ENCODE measurements at regions not wholly inside any gene's neighbourhood (a gene's known extent, or its start where the extent isn't known, plus 50 kb on each side); places are given as distances from the start of the nearest gene placed in this dataset.

- Histone ChIP-seq H3K9me3 (ENCODE audit: low read length) (peaks cover 21% of the 10 kb centered on the region), H3K79me2 (ENCODE audit: insufficient read depth, low read length) (no peaks in the 10 kb centered on the region), H3K4me3 (replicated peaks in 1 of 3; ENCODE audit: insufficient read depth in 1 of 3, low read depth in 2 of 3, low read length in 3 of 3) (no peak overlapping the region), H4K20me1 (ENCODE audit: insufficient read depth, low read length) (no peaks in the 10 kb centered on the region), H3K36me3 (replicated peaks in 1 of 2; ENCODE audit: control insufficient read depth in 1 of 2, insufficient read depth in 2 of 2, low read length in 2 of 2) (no peaks in the 10 kb centered on the region), H3K4me1 (ENCODE audit: insufficient read depth, low read length) (no peaks in the 10 kb centered on the region), H3K27me3 (ENCODE audit: control insufficient read depth in 1 of 2, insufficient read depth in 2 of 2, low read length in 2 of 2) (no peaks in the 10 kb centered on the region), H3K9ac (ENCODE audit: insufficient read depth, low read depth, low read length) (no peak overlapping the region), H3K27ac (ENCODE audit: extremely low read length, insufficient read depth, low read length) (no peak overlapping the region), H2AFZ (ENCODE audit: low read length) (no peak overlapping the region), H3K4me2 (ENCODE audit: low read depth, low read length) (no peak overlapping the region)
- 0% methylated on average over 1 of the region's 4 CpGs for WGBS (ENCODE audit: low lambda C conversion rate)
- intact Hi-C loops (cut with micrococcal nuclease; ENCODE audit: unreplicated experiment) (loop anchor here (2.0 kb wide), 1 partner anchor 68 kb away; no protein-coding TSS in a partner anchor), in situ Hi-C loops (cut with HindIII; ENCODE audit: extremely low pct_ligation_motif_present, low pct_unique_long_range_greater_than_20kb) (no loop called here)
- ATAC-seq: no peak
- ChIA-PET POLR2A (no interaction called here), CTCF (ENCODE audit: low intra/inter-chr PET ratio, low total read pairs) (no interaction called here)
- no peak for DNase-seq (ENCODE audit: low spot score)
- BruUV-seq (replicated peaks): no TSS peak
- TF ChIP-seq, protein P1, sequence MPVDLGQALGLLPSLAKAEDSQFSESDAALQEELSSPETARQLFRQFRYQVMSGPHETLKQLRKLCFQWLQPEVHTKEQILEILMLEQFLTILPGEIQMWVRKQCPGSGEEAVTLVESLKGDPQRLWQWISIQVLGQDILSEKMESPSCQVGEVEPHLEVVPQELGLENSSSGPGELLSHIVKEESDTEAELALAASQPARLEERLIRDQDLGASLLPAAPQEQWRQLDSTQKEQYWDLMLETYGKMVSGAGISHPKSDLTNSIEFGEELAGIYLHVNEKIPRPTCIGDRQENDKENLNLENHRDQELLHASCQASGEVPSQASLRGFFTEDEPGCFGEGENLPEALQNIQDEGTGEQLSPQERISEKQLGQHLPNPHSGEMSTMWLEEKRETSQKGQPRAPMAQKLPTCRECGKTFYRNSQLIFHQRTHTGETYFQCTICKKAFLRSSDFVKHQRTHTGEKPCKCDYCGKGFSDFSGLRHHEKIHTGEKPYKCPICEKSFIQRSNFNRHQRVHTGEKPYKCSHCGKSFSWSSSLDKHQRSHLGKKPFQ (CRISPR knock-in tag; IDR thresholded peaks at IDR 0.05; ENCODE audit: insufficient replicate concordance): no peak
- TF ChIP-seq MAFK (conservative IDR thresholded peaks at IDR 0.05 in 1 of 2, IDR thresholded peaks at IDR 0.05 in 1 of 2; ENCODE audit: low read length in 2 of 2) (peak in 1 of 2 experiments; percentile 26; a peak in 2 of 4 replicates), NFE2L2 (IDR thresholded peaks at IDR 0.05; ENCODE audit: low read length) (peak; percentile 74), ZNF850 (CRISPR knock-in tag; conservative IDR thresholded peaks at IDR 0.05) (no peak), ATF2 (CRISPR knock-in tag; IDR thresholded peaks at IDR 0.05) (no peak), ZNF362 (CRISPR knock-in tag; IDR thresholded peaks at IDR 0.05; ENCODE audit: borderline replicate concordance) (no peak), CAMTA2 (CRISPR knock-in tag; IDR thresholded peaks at IDR 0.05; ENCODE audit: borderline replicate concordance) (no peak), GZF1 (CRISPR knock-in tag; IDR thresholded peaks at IDR 0.05) (no peak)
- TF ChIP-seq, protein P2, sequence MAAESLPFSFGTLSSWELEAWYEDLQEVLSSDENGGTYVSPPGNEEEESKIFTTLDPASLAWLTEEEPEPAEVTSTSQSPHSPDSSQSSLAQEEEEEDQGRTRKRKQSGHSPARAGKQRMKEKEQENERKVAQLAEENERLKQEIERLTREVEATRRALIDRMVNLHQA (CRISPR knock-in tag; IDR thresholded peaks at IDR 0.05): no peak
- FAIRE-seq: no peak
Measured at GRCh38 chr11:103541186-103541795, 432.1 kb downstream of the DYNC2H1 start.

Measured in HepG2 (cell line).